Stimulated activated effector memory CD8-positive, alpha-beta T cell treated with anti-CD3 and anti-CD28 coated beads, Interleukin-12 subunit alpha, Interleukin-12 subunit beta, amount 100 ng/mL, for 72 hours (primary cell): ENCODE measurements at regions not wholly inside any gene's neighbourhood (a gene's known extent, or its start where the extent isn't known, plus 50 kb on each side); places are given as distances from the start of the nearest gene placed in this dataset.
"Not testable (repeated sequence)": the region's sequence is repeated elsewhere in the genome, so short reads cannot be mapped to it uniquely, and the experiment has no call there.

Experiments
- ATAC-seq: fragments of 150-1000 bp; cut with Tn5 transposase; 2 replicates; pipeline ENCODE4 v1.10.0; 2021
- DNase-seq, 2 donors: peaks; one replicate each; pipeline ENCODE4 v3.0.0; 2021 to 2022; ENCODE audit warnings: low spot score in 2 of 2
- H3K27ac Mint-ChIP-seq: one replicate; pipeline ENCODE4 v1.8.0; 2022; ENCODE audit warnings: mild to moderate bottlenecking, mixed read lengths
- H3K36me3 Mint-ChIP-seq: one replicate; pipeline ENCODE4 v1.8.0; 2022; ENCODE audit warnings: mild to moderate bottlenecking, mixed read lengths
- H3K4me1 Mint-ChIP-seq: one replicate; pipeline ENCODE4 v1.8.0; 2022; ENCODE audit warnings: mixed read lengths
- H3K4me3 Mint-ChIP-seq: one replicate; pipeline ENCODE4 v1.8.0; 2022; ENCODE audit warnings: mild to moderate bottlenecking, mixed read lengths
- H3K9me3 Mint-ChIP-seq: one replicate; pipeline ENCODE4 v1.8.0; 2022; ENCODE audit warnings: mixed read lengths

GRCh38 chr12:25424211-25424731 is 128.8 kb downstream of the LMNTD1 start:
- no peaks in the 10 kb centered on the region for H3K36me3 Mint-ChIP-seq
- no peak for DNase-seq
- ATAC-seq: no peak
- H3K4me1 Mint-ChIP-seq: no peaks in the 10 kb centered on the region
- H3K4me3 Mint-ChIP-seq: no peak overlapping the region
- no peak overlapping the region for H3K27ac Mint-ChIP-seq
- no peaks in the 10 kb centered on the region for H3K9me3 Mint-ChIP-seq

DNA sequence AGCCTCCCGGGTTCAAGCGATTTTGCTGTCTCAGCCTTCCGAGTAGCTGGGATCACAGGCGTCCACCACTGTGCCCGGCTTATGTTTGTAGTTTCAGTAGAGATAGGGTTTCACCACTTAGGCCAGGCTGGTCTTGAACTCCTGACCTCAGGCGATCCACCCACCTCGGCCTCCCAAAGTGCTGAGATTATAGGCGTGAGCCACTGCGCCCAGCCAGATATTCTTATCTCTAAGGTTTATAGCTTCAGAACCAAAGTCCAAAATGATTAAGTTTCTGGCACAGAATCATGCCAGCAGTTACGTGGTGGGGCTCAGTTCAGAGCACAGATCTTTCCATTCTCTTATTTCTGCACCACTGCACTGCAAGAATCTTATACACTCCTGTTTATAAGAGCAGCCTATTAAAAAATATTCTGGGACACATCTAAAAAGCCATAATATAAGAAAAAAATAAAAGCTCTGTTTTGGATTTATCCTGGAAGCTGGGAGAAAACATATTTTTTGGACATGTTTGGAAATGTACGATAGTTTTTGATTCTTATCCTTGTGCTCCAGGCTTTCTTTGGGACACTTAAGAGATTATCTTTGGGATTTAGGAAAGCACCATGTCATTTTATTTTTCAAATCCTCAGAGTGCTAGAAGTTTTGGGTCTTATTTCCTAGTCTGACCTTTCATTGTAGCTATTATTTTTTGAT is 129.6 kb downstream of the LMNTD1 start:
- H3K27ac Mint-ChIP-seq: no peak overlapping the region
- no peaks in the 10 kb centered on the region for H3K4me1 Mint-ChIP-seq
- no peaks in the 10 kb centered on the region for H3K36me3 Mint-ChIP-seq
- ATAC-seq: no peak
- H3K4me3 Mint-ChIP-seq: no peak overlapping the region
- no peak for DNase-seq
- no peaks in the 10 kb centered on the region for H3K9me3 Mint-ChIP-seq

DNA sequence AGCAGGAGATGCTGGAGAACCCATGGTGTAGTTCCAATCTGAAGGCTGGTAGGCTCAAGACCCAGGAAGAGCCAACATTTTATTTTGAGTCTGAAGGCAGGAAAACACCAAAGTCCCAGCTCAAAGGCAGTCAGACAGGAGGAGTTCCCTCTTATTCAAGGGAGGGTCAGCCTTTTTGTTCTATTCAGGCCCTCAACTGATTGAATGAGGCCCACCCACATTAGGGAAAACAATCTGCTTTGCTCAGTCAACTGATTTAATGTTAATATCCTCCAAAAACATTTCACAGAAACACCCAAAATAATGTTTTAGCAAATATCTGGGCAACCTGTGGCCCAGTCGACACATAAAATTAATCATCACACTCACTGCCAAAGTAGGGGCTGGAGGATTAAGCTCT is 130.8 kb downstream of the LMNTD1 start:
- no peak for DNase-seq
- H3K36me3 Mint-ChIP-seq: no peaks in the 10 kb centered on the region
- H3K9me3 Mint-ChIP-seq: no peaks in the 10 kb centered on the region
- H3K27ac Mint-ChIP-seq: no peak overlapping the region
- ATAC-seq: no peak
- H3K4me3 Mint-ChIP-seq: no peak overlapping the region
- no peaks in the 10 kb centered on the region for H3K4me1 Mint-ChIP-seq

GRCh38 chr12:25421651-25422167 is 131.4 kb downstream of the LMNTD1 start:
- ATAC-seq: no peak
- DNase-seq: no peak
- no peak overlapping the region for H3K27ac Mint-ChIP-seq
- H3K4me1 Mint-ChIP-seq: no peaks in the 10 kb centered on the region
- H3K4me3 Mint-ChIP-seq: no peak overlapping the region
- H3K9me3 Mint-ChIP-seq: no peaks in the 10 kb centered on the region
- H3K36me3 Mint-ChIP-seq: no peaks in the 10 kb centered on the region

- ATAC-seq (no peak), DNase-seq (no peak)
- Mint-ChIP-seq H3K4me3 (no peak overlapping the region), H3K4me1 (no peaks in the 10 kb centered on the region), H3K36me3 (no peaks in the 10 kb centered on the region), H3K27ac (no peak overlapping the region), H3K9me3 (no peaks in the 10 kb centered on the region)
Observed at GRCh38 chr12:25420116-25420515, 133.0 kb downstream of the LMNTD1 start.

DNA sequence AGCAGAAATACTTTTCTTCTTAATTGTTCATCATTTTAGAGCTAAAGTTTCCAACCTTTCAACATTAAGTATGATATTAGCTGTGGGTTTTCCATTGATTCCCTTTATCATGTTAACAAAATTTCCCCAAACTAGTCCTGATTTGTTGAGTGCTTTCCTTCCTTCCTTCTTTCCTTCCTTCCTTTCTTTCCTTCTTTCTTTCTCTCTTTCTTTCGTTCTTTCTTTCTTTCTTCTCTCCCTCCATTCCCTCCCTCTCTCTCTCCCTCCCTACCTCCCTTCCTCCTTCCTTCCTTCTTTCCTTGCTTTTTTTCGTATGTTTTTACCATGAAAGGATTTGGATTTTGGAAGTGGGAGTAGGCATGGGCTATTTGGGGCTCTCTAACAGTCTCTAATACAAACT is 133.5 kb downstream of the LMNTD1 start:
- H3K4me3 Mint-ChIP-seq: no peak overlapping the region

DNA sequence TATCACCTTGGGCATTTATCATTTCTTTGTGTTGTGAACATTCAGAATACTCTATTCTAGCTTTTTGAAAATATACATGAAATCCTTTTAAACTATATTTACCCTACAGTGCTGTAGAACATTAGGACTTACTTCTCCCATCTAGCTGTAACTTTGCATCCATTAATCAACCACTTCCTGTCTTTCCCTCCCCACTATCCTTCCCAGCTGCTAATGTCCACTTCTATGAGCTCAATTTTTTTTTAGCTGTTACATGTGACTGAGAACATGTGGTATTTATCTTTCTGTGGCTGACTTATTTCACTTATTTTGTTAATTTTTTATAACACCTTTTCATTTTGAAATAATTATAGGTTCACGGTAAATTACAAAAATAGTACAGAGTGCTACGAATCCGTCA is 136.0 kb downstream of the LMNTD1 start:
- Mint-ChIP-seq H3K36me3 (no peaks in the 10 kb centered on the region), H3K27ac (no peak overlapping the region), H3K4me3 (no peak overlapping the region), H3K4me1 (no peaks in the 10 kb centered on the region), H3K9me3 (no peaks in the 10 kb centered on the region)
- no peak for ATAC-seq
- DNase-seq: no peak

More for the DNA sequence above, 133.5 kb downstream of the LMNTD1 start:
- Mint-ChIP-seq H3K9me3 (no peaks in the 10 kb centered on the region), H3K4me1 (no peaks in the 10 kb centered on the region), H3K36me3 (no peaks in the 10 kb centered on the region), H3K27ac (no peak overlapping the region)
- DNase-seq: no peak
- ATAC-seq: no peak

- ATAC-seq (no peak), DNase-seq (no peak)
- Mint-ChIP-seq H3K4me1 (no peaks in the 10 kb centered on the region), H3K4me3 (no peak overlapping the region), H3K9me3 (no peaks in the 10 kb centered on the region), H3K36me3 (no peaks in the 10 kb centered on the region), H3K27ac (no peak overlapping the region)
Observed at GRCh38 chr12:25416516-25416915, 136.6 kb downstream of the LMNTD1 start.

GRCh38 chr12:25415004-25415403 is 138.1 kb downstream of the LMNTD1 start:
- H3K36me3 Mint-ChIP-seq: no peaks in the 10 kb centered on the region

DNA sequence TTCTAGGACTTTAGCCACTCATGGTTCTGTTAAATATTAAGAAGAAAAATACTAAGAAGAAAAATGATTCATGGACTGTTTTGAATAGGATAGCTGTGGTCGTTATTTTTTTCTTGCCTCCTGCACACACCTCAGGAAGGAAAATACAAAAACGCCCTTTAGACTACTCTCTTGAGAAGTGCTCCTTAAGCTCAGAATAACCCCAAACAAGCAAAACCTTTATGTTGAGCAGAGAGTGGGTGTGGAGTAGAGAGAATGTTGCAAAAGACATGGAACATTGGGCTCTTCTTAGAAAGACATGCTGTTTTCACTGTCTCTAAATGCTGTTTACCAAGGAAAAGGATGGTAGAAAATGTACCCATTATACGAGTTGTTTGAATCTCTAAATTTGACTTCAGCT is 140.3 kb downstream of the LMNTD1 start:
- no peak overlapping the region for H3K4me3 Mint-ChIP-seq
- DNase-seq (no peak), ATAC-seq (no peak)
- H3K36me3 Mint-ChIP-seq: no peaks in the 10 kb centered on the region
- no peaks in the 10 kb centered on the region for H3K9me3 Mint-ChIP-seq
- H3K27ac Mint-ChIP-seq: no peak overlapping the region
- no peaks in the 10 kb centered on the region for H3K4me1 Mint-ChIP-seq

More at GRCh38 chr12:25415004-25415403, 138.1 kb downstream of the LMNTD1 start:
- ATAC-seq (no peak), DNase-seq (no peak)
- Mint-ChIP-seq H3K27ac (no peak overlapping the region), H3K4me3 (no peak overlapping the region), H3K9me3 (no peaks in the 10 kb centered on the region), H3K4me1 (no peaks in the 10 kb centered on the region)

DNA sequence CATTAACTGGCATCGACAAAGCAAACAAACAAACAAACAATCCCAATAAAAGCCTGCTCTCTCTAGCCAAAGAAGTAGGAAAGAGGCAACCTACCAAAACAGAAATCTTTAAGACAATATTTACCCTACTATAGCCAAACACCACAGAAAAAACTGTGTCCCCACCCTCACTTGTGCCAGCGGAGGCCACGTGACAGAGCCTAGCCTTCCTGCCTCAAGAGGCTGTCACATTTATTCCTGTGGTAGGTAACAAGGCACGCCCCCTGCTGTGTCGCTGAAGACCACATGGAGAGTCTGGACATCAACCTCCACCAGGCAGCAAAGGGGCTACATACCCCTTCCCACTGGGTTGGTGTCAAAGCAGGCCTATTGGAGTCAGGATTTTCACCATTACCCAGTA is 148.1 kb downstream of the LMNTD1 start:
- DNase-seq: no peak
- no peaks in the 10 kb centered on the region for H3K9me3 Mint-ChIP-seq
- H3K36me3 Mint-ChIP-seq: no peaks in the 10 kb centered on the region
- no peak for ATAC-seq
- H3K4me3 Mint-ChIP-seq: no peak overlapping the region
- no peak overlapping the region for H3K27ac Mint-ChIP-seq
- no peaks in the 10 kb centered on the region for H3K4me1 Mint-ChIP-seq

- Mint-ChIP-seq H3K9me3 (no peaks in the 10 kb centered on the region), H3K27ac (no peak overlapping the region), H3K4me1 (no peaks in the 10 kb centered on the region), H3K4me3 (no peak overlapping the region), H3K36me3 (no peaks in the 10 kb centered on the region)
- no peak for DNase-seq
- ATAC-seq: no peak
Observed at GRCh38 chr12:25401547-25402345, 151.0 kb upstream of the KRAS start.

GRCh38 chr12:25397001-25397400 is 146.3 kb upstream of the KRAS start:
- DNase-seq (no peak), ATAC-seq (no peak)
- Mint-ChIP-seq H3K4me3 (no peak overlapping the region), H3K36me3 (no peaks in the 10 kb centered on the region), H3K4me1 (no peaks in the 10 kb centered on the region), H3K9me3 (no peaks in the 10 kb centered on the region), H3K27ac (no peak overlapping the region)

DNA sequence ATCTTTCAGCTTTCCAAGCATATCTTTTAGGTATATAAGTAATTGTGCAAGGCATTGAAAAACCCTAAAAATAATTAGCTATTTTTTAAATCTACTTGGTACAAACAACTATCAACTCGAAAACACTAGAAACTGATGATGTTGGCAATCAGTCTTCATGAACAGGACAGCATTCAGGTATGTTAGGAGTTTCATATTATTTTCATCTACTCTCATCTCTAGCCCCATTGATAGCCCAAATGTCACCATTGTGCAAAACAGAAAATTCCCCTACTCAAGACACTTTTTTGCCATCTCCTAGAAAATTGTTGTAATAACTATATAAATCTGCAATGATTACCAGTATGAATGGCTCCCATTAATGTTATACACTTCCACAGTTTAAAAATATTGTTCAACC is 144.5 kb upstream of the KRAS start:
- ATAC-seq: no peak
- no peaks in the 10 kb centered on the region for H3K36me3 Mint-ChIP-seq
- no peaks in the 10 kb centered on the region for H3K9me3 Mint-ChIP-seq
- H3K4me1 Mint-ChIP-seq: no peaks in the 10 kb centered on the region
- DNase-seq: no peak
- H3K4me3 Mint-ChIP-seq: no peak overlapping the region
- no peak overlapping the region for H3K27ac Mint-ChIP-seq

DNA sequence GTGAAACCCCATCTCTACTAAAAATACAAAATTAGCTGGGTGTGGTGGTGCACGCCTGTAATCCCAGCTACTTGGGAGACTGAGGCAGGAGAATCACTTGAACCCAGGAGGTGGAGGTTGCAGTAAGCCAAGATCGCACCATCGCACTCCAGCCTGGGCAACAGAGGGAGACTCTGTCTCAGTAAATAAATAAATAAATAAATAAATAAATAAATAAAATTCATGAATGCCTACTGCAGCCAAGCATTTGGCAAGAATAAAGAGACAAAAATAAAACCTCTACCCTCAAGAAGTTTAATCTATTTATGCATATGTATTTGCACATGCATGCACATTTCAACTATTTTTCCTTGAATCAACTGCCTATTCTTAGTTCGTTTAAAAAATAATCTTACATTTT is 144.0 kb upstream of the KRAS start:
- H3K4me3 Mint-ChIP-seq, H3K27ac Mint-ChIP-seq, H3K36me3 Mint-ChIP-seq, ATAC-seq, DNase-seq, H3K9me3 Mint-ChIP-seq, H3K4me1 Mint-ChIP-seq: not testable (repeated sequence)

- H3K9me3 Mint-ChIP-seq: no peaks in the 10 kb centered on the region
- no peak for ATAC-seq
- DNase-seq: no peak
- no peaks in the 10 kb centered on the region for H3K4me1 Mint-ChIP-seq
- H3K27ac Mint-ChIP-seq: no peak overlapping the region
- no peaks in the 10 kb centered on the region for H3K36me3 Mint-ChIP-seq
- H3K4me3 Mint-ChIP-seq: no peak overlapping the region
Observed at GRCh38 chr12:25394025-25394424, 143.3 kb upstream of the KRAS start.
